HCT116 (cell line): ENCODE measurements at regions not wholly inside any gene's neighbourhood (a gene's known extent, or its start where the extent isn't known, plus 50 kb on each side); places are given as distances from the start of the nearest gene placed in this dataset.

Experiments used
- CTCF ChIP-seq, 3 experiments: fragments of 200-600 bp in 1 of 3; sonication (generic) in 1 of 3; IDR thresholded peaks in 2 of 3; conservative IDR thresholded peaks in 1 of 3; 2 replicates each; pipeline ENCODE4 v1.5.1; 2012 to 2017; ENCODE audit warnings: low read depth in 2 of 3, low read length in 2 of 3, antibody characterized with exemption in 1 of 3, borderline replicate concordance in 1 of 3, control low read depth in 1 of 3, mild to moderate bottlenecking in 1 of 3, mixed read lengths in 1 of 3, mixed run types in 1 of 3, moderate library complexity in 1 of 3; ENCODE audit not compliant: insufficient read depth in 1 of 3
- ELF1 ChIP-seq: IDR thresholded peaks from 2 replicates; pipeline ENCODE4 v1.6.1; 2012; ENCODE audit warnings: low read depth, borderline replicate concordance
- POLR2A ChIP-seq: IDR thresholded peaks from 2 replicates; pipeline ENCODE4 v1.7.0; 2011; ENCODE audit warnings: borderline replicate concordance; ENCODE audit not compliant: insufficient read depth, insufficient read length; ENCODE audit errors: extremely low read depth
- TF ChIP-seq, protein P1 (sequence below): IDR thresholded peaks from 2 replicates; pipeline ENCODE4 v1.6.1; 2012

DNA sequence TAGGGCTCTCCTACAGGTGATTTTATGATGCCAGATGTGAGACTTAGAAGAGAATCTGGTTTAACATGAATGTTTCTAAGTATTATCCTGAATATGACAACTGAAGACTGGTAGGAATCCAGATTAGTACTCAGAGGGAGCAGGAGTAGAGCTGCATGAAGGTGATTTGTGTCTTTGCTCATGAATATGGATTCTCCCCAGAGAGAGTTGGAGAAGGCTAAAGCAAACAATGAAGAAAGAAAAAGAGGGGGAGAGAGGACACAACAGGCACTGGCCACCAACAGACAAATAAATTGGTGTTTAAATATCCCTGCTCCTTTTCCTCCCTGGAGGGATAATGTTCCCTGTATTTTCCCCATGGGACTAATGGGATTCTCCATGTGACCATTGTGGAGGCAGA, 427.0 kb upstream of the KLF12 start:
- TF ChIP-seq, protein P1, sequence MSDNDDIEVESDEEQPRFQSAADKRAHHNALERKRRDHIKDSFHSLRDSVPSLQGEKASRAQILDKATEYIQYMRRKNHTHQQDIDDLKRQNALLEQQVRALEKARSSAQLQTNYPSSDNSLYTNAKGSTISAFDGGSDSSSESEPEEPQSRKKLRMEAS, result no peak
- TF ChIP-seq POLR2A (no peak), CTCF (IDR thresholded peaks at IDR 0.05 in 2 of 3, conservative IDR thresholded peaks at IDR 0.05 in 1 of 3; ENCODE audit: borderline replicate concordance in 1 of 3, insufficient read depth in 1 of 3, low read depth in 2 of 3, low read length in 2 of 3) (no peak), ELF1 (no peak)
